GM12872 (cell line): ENCODE measurements at regions not wholly inside any gene's neighbourhood (a gene's known extent, or its start where the extent isn't known, plus 50 kb on each side); places are given as distances from the start of the nearest gene placed in this dataset.

ENCODE experiments used
- TF ChIP-seq, protein P1 (sequence below): IDR thresholded peaks from 3 replicates; pipeline ENCODE4 v1.5.1; 2011; ENCODE audit warnings: low read depth, mild to moderate bottlenecking, low read length, moderate library complexity; ENCODE audit not compliant: insufficient read depth

DNA sequence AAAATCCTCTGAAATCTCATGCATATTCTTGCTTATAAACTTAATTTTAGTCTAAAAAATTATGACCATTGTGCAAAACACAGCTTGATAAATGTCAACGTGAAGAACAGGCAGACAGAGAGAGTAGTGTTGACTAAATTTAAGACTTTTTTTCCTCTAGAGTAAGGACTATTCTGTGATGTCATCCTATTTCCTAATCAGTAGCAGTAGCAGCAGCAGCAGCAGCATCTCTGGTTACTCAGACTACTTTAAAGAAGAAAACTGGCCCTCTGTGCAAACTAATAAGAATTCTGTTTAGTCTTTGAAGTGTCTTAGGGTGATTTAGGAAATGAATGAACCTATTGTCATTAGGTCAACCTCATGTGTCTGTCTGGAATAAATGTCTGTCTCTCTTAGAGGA is 403.0 kb downstream of the HINT1 start:
- TF ChIP-seq, protein P1, sequence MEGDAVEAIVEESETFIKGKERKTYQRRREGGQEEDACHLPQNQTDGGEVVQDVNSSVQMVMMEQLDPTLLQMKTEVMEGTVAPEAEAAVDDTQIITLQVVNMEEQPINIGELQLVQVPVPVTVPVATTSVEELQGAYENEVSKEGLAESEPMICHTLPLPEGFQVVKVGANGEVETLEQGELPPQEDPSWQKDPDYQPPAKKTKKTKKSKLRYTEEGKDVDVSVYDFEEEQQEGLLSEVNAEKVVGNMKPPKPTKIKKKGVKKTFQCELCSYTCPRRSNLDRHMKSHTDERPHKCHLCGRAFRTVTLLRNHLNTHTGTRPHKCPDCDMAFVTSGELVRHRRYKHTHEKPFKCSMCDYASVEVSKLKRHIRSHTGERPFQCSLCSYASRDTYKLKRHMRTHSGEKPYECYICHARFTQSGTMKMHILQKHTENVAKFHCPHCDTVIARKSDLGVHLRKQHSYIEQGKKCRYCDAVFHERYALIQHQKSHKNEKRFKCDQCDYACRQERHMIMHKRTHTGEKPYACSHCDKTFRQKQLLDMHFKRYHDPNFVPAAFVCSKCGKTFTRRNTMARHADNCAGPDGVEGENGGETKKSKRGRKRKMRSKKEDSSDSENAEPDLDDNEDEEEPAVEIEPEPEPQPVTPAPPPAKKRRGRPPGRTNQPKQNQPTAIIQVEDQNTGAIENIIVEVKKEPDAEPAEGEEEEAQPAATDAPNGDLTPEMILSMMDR = no peak

DNA sequence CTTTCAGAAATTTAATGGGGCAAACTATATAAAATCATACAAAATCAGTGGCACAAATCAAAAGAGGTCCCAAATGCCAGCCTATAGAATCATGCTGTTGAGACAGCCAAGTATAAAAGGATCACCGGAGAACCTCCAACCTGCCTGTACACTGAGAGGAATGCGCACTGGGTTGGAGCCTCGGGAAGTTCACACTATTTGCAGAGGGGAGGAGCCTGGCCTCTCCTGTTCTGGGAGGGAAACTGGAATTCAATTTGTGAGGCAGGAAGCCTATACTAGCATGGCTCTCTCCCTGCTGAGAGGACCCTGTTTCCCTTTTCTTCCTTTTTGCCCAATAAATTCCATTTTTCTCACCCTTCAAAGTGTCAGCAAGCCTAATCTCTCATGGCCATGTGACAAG is 406.0 kb downstream of the HINT1 start:
- TF ChIP-seq, protein P1 = no peak

DNA sequence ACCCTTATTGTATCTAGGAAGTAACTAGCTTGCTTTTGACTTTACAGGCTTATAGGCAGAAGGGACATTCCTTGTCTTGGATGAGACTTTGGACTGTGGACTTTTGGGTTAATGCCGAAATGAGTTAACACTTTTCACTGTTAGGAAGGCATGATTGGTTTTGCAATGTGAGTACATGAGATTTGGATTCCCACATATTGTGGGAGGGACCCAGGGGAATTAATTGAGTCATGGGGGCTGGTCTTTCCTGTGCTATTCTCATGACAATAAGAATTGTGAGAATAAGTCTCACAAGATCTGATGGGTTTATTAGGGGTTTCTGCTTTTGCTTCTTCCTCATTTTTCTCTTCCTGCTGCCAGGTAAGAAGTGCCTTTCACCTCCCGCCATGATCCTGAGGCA is 417.5 kb downstream of the HINT1 start:
- TF ChIP-seq, protein P1 = no peak

DNA sequence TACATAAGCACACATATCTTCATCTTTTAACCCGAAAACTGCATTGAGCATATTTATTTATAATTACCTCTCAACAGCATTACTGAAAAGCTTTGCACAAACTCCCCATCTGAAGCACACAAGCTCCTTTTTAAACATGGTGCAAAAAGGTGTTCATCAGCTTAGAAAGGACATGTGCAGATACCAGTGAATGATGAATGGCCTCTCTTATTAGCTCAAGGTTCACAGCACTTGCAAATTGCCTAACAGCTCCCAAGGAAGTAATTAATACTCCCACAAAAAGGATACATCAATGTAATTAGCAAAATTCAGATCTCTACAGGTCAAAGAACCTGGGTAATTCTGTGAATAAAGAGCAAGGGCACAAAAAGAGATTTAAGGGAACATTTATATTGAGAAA is 422.0 kb downstream of the HINT1 start:
- TF ChIP-seq, protein P1 = no peak

DNA sequence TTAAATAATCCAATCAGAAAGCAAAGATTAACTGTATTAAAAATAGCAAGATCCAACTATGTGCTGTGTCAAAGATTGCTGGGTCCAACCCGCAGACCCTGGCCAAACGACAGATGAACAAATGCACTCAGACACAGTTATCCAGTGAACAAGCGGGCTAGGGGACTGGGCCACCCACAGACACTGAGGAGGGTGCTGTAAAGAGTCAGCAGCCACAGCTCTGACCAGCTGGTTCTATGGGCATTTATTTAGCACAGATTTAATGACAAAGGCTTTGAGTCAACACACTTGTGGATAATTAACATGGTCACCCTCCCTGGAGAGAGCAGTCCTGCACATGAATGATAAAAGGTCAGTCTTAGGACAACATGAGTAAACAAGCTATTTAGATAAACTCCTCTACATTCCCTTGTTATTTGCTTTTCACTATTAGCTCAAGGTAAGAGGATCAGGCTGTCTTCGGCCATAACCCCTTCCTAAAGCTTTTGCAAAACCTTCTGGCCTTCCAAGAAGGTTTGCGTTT is 424.9 kb downstream of the HINT1 start:
- TF ChIP-seq, protein P1 = no peak

DNA sequence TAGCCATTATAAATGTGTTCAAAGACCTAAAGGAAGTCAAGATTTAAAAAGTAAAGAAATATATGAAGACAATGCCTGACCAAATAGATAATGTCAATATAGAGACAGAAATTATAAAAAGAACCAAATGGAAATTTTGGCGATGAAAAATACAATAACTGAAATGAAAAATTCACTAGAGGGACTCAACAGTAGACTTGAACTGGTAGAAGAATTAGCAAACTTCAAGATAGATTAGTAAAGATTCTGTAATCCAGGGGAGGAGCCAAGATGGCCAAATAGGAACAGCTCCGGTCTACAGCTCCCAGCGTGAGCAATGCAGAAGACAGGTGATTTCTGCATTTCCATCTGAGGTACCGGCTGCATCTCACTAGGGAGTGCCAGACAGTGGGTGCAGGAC is 433.2 kb downstream of the HINT1 start:
- TF ChIP-seq, protein P1 = no peak

DNA sequence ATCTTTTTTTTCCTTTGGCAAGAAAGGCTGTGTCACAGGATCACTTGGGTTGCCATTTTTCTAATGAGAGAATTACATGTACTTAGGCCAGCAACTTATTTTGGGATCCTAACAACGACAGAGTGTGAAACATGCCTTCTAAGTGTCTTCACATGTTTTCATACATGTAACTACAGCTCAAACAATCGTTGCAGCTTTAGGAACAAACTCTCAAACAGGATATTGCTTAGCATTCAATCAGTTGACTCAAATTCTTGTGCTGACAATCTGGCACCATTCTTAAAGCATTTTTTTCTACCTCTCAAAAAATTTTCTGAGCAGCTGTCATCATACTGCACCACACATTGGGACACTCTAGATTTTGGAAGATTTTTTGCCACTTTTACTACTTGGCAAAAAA is 435.5 kb downstream of the HINT1 start:
- TF ChIP-seq, protein P1 = no peak
